ENCODE measurements at regions not wholly inside any gene's neighbourhood (a gene's known extent, or its start where the extent isn't known, plus 50 kb on each side); places are given as distances from the start of the nearest gene placed in this dataset.

DNA sequence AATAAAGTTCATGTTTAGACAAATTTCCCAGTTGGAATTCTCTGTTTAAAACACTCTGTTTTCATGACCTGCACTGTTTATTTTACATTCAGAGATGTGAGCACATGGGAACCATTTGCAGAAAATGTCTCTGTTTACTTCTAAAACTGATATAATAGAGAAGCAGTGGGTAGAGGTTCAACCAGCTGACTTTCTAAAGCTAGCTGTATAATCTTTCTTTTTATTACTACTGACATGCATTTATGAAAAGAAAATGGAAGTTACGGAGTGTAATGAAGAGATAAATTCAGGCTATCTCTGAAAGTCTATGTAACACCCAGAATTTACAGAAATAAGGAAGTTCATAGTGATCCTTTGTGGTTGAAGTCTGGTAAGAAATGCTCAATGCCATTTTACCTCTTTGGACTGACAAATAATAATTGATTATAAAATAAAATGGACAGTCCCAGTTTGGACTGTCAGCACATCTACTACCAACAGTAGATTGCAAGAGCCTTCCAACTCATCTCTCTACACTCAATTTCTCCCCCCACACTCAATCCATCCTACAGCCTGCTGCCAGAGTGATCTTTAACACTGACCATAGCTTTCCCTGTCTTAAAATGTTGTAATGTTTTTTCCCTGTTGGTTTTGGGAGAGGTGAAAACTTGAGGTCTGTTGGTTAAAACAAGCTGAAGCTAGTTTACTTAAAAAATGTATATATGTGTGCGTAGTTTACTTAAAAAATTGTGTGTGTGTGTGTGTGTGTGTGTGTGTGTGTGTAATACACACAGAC is 137.4 kb downstream of the AEBP2 start:
- TF ChIP-seq, protein P1, sequence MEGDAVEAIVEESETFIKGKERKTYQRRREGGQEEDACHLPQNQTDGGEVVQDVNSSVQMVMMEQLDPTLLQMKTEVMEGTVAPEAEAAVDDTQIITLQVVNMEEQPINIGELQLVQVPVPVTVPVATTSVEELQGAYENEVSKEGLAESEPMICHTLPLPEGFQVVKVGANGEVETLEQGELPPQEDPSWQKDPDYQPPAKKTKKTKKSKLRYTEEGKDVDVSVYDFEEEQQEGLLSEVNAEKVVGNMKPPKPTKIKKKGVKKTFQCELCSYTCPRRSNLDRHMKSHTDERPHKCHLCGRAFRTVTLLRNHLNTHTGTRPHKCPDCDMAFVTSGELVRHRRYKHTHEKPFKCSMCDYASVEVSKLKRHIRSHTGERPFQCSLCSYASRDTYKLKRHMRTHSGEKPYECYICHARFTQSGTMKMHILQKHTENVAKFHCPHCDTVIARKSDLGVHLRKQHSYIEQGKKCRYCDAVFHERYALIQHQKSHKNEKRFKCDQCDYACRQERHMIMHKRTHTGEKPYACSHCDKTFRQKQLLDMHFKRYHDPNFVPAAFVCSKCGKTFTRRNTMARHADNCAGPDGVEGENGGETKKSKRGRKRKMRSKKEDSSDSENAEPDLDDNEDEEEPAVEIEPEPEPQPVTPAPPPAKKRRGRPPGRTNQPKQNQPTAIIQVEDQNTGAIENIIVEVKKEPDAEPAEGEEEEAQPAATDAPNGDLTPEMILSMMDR (conservative IDR thresholded peaks at IDR 0.05; ENCODE audit: low read depth, low read length), result no peak
- TF ChIP-seq SMC3 (IDR thresholded peaks at IDR 0.05; ENCODE audit: low read depth, low read length) (no peak), MAFK (IDR thresholded peaks at IDR 0.05; ENCODE audit: low read depth, low read length) (no peak), POLR2A (IDR thresholded peaks at IDR 0.05; ENCODE audit: low read depth, low read length) (no peak), CHD1 (IDR thresholded peaks at IDR 0.05; ENCODE audit: low read depth, low read length) (no peak), BHLHE40 (IDR thresholded peaks at IDR 0.05; ENCODE audit: low read depth, low read length) (no peak), RCOR1 (IDR thresholded peaks at IDR 0.05; ENCODE audit: insufficient replicate concordance, low read length) (no peak), MAZ (IDR thresholded peaks at IDR 0.05; ENCODE audit: borderline replicate concordance, low read depth, low read length) (no peak), RAD21 (IDR thresholded peaks at IDR 0.05; ENCODE audit: low read length) (no peak), RFX5 (IDR thresholded peaks at IDR 0.05; ENCODE audit: low read depth, low read length) (no peak), CEBPB (IDR thresholded peaks at IDR 0.05; ENCODE audit: low read depth, low read length) (no peak)
- TF ChIP-seq, protein P2, sequence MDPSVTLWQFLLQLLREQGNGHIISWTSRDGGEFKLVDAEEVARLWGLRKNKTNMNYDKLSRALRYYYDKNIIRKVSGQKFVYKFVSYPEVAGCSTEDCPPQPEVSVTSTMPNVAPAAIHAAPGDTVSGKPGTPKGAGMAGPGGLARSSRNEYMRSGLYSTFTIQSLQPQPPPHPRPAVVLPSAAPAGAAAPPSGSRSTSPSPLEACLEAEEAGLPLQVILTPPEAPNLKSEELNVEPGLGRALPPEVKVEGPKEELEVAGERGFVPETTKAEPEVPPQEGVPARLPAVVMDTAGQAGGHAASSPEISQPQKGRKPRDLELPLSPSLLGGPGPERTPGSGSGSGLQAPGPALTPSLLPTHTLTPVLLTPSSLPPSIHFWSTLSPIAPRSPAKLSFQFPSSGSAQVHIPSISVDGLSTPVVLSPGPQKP (IDR thresholded peaks at IDR 0.05; ENCODE audit: borderline replicate concordance, low read depth, low read length), result no peak
- TF ChIP-seq, protein P3, sequence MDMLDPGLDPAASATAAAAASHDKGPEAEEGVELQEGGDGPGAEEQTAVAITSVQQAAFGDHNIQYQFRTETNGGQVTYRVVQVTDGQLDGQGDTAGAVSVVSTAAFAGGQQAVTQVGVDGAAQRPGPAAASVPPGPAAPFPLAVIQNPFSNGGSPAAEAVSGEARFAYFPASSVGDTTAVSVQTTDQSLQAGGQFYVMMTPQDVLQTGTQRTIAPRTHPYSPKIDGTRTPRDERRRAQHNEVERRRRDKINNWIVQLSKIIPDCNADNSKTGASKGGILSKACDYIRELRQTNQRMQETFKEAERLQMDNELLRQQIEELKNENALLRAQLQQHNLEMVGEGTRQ (IDR thresholded peaks at IDR 0.05; ENCODE audit: low read depth, low read length), result no peak
